ENCODE measurements at regions not wholly inside any gene's neighbourhood (a gene's known extent, or its start where the extent isn't known, plus 50 kb on each side); places are given as distances from the start of the nearest gene placed in this dataset.
"Not testable (repeated sequence)": the region's sequence is repeated elsewhere in the genome, so short reads cannot be mapped to it uniquely, and the experiment has no call there.

DNA sequence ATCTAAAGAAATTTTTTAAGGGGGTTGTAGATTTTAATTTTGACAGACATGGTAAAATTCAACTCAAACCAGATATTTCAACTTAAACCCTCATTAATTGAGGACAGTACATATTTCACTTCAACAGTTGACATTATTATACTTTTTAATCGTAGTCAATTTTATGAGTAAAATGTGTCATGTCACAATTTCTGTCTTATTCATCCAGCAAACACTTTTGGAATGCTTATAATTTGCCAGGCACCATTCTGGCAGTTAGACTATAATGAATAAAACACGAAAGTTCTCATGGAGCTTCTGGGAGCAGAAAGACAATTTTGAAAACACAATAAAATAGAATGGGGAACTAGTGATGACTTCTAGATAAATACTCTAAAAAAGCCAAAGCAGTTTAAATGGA is 1094.8 kb downstream of the SUCLG1 start:
- H3K4me1 ChIP-seq (ENCODE audit: control insufficient read depth, insufficient read depth, low read length), result no peaks in the 10 kb centered on the region
- no peaks in the 10 kb centered on the region for H3K27me3 ChIP-seq (ENCODE audit: control insufficient read depth, insufficient read depth, low read length)
- H3K4me3 ChIP-seq (ENCODE audit: low read depth, low read length), result no peak overlapping the region
- no peak overlapping the region for H3K9ac ChIP-seq (ENCODE audit: low read depth, low read length)
- no peaks in the 10 kb centered on the region for H3K36me3 ChIP-seq (ENCODE audit: control insufficient read depth, insufficient read depth, low read length)
- H3K9me3 ChIP-seq (ENCODE audit: control insufficient read depth, insufficient read depth, low read length), result no peaks in the 10 kb centered on the region

GRCh38 chr2:83363138-83363537 is 1095.9 kb downstream of the SUCLG1 start:
- H3K9me3 ChIP-seq (ENCODE audit: control insufficient read depth, insufficient read depth, low read length); H3K4me1 ChIP-seq (ENCODE audit: control insufficient read depth, insufficient read depth, low read length); H3K27me3 ChIP-seq (ENCODE audit: control insufficient read depth, insufficient read depth, low read length); H3K4me3 ChIP-seq (ENCODE audit: low read depth, low read length); H3K36me3 ChIP-seq (ENCODE audit: control insufficient read depth, insufficient read depth, low read length); H3K9ac ChIP-seq (ENCODE audit: low read depth, low read length): not testable (repeated sequence)

DNA sequence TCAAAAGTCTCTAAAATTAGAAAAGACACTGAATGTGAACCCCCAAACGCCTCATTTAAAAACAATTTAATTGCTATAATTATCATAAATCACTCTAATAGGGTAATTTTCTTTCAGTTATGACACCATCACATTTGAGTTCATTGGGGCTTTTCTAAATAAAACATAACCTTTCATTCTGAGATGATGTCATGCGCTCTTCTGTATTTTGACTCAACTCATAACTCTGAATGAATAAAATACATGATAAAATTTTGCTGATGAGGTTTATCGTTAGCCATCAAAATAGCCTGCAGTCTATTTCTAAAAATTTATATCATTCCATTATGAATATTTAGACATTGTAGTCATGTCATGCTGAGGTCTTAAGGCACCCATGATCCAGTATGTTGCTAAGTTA is 1099.7 kb downstream of the SUCLG1 start:
- Histone ChIP-seq H3K27me3 (ENCODE audit: control insufficient read depth, insufficient read depth, low read length) (no peaks in the 10 kb centered on the region), H3K4me3 (ENCODE audit: low read depth, low read length) (no peak overlapping the region), H3K4me1 (ENCODE audit: control insufficient read depth, insufficient read depth, low read length) (no peaks in the 10 kb centered on the region), H3K36me3 (ENCODE audit: control insufficient read depth, insufficient read depth, low read length) (no peaks in the 10 kb centered on the region), H3K9ac (ENCODE audit: low read depth, low read length) (no peak overlapping the region), H3K9me3 (ENCODE audit: control insufficient read depth, insufficient read depth, low read length) (no peaks in the 10 kb centered on the region)

- Histone ChIP-seq H3K36me3 (ENCODE audit: control insufficient read depth, insufficient read depth, low read length) (no peaks in the 10 kb centered on the region), H3K9me3 (ENCODE audit: control insufficient read depth, insufficient read depth, low read length) (no peaks in the 10 kb centered on the region), H3K27me3 (ENCODE audit: control insufficient read depth, insufficient read depth, low read length) (no peaks in the 10 kb centered on the region), H3K4me1 (ENCODE audit: control insufficient read depth, insufficient read depth, low read length) (no peaks in the 10 kb centered on the region), H3K4me3 (ENCODE audit: low read depth, low read length) (no peak overlapping the region), H3K9ac (ENCODE audit: low read depth, low read length) (no peak overlapping the region)
Measured at GRCh38 chr2:83342860-83343329, 1116.2 kb downstream of the SUCLG1 start.

- no peaks in the 10 kb centered on the region for H3K36me3 ChIP-seq (ENCODE audit: control insufficient read depth, insufficient read depth, low read length)
- no peaks in the 10 kb centered on the region for H3K9me3 ChIP-seq (ENCODE audit: control insufficient read depth, insufficient read depth, low read length)
- H3K4me1 ChIP-seq (ENCODE audit: control insufficient read depth, insufficient read depth, low read length), result no peaks in the 10 kb centered on the region
- H3K27me3 ChIP-seq (ENCODE audit: control insufficient read depth, insufficient read depth, low read length), result no peaks in the 10 kb centered on the region
- H3K9ac ChIP-seq (ENCODE audit: low read depth, low read length), result no peak overlapping the region
- H3K4me3 ChIP-seq (ENCODE audit: low read depth, low read length), result no peak overlapping the region
Measured at GRCh38 chr2:83340424-83340823, 1118.7 kb downstream of the SUCLG1 start.

DNA sequence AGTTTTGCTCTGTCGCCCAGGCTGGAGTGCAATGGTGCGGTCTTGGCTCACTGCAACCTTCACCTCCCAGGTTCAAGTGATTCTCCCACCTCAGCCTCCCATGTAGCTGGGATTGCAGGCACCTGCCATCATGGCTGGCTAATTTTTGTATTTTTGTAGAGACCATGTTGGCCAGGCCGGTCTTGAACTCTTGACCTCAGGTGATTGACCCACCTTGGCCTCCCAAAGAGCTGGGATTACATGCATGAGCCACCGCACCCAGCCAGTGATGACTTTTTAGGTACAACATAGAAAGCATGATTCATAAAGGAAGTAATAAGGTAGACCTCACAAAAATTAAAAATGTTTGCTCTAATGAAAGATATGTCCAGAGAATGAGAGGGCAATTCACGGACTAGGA is 1119.1 kb downstream of the SUCLG1 start:
- not testable (repeated sequence) for H3K4me1 ChIP-seq (ENCODE audit: control insufficient read depth, insufficient read depth, low read length); H3K36me3 ChIP-seq (ENCODE audit: control insufficient read depth, insufficient read depth, low read length); H3K9me3 ChIP-seq (ENCODE audit: control insufficient read depth, insufficient read depth, low read length); H3K9ac ChIP-seq (ENCODE audit: low read depth, low read length); H3K27me3 ChIP-seq (ENCODE audit: control insufficient read depth, insufficient read depth, low read length); H3K4me3 ChIP-seq (ENCODE audit: low read depth, low read length)

- H3K9me3 ChIP-seq (ENCODE audit: control insufficient read depth, insufficient read depth, low read length), result no peaks in the 10 kb centered on the region
- no peak overlapping the region for H3K4me3 ChIP-seq (ENCODE audit: low read depth, low read length)
- no peaks in the 10 kb centered on the region for H3K4me1 ChIP-seq (ENCODE audit: control insufficient read depth, insufficient read depth, low read length)
- H3K9ac ChIP-seq (ENCODE audit: low read depth, low read length), result no peak overlapping the region
- no peaks in the 10 kb centered on the region for H3K36me3 ChIP-seq (ENCODE audit: control insufficient read depth, insufficient read depth, low read length)
- H3K27me3 ChIP-seq (ENCODE audit: control insufficient read depth, insufficient read depth, low read length), result no peaks in the 10 kb centered on the region
Measured at GRCh38 chr2:83331810-83332209, 1127.3 kb downstream of the SUCLG1 start.

GRCh38 chr2:83323038-83323437 is 1136.0 kb downstream of the SUCLG1 start:
- no peaks in the 10 kb centered on the region for H3K27me3 ChIP-seq (ENCODE audit: control insufficient read depth, insufficient read depth, low read length)
- no peak overlapping the region for H3K9ac ChIP-seq (ENCODE audit: low read depth, low read length)
- no peak overlapping the region for H3K4me3 ChIP-seq (ENCODE audit: low read depth, low read length)
- H3K4me1 ChIP-seq (ENCODE audit: control insufficient read depth, insufficient read depth, low read length), result no peaks in the 10 kb centered on the region
- no peaks in the 10 kb centered on the region for H3K9me3 ChIP-seq (ENCODE audit: control insufficient read depth, insufficient read depth, low read length)
- H3K36me3 ChIP-seq (ENCODE audit: control insufficient read depth, insufficient read depth, low read length), result no peaks in the 10 kb centered on the region

DNA sequence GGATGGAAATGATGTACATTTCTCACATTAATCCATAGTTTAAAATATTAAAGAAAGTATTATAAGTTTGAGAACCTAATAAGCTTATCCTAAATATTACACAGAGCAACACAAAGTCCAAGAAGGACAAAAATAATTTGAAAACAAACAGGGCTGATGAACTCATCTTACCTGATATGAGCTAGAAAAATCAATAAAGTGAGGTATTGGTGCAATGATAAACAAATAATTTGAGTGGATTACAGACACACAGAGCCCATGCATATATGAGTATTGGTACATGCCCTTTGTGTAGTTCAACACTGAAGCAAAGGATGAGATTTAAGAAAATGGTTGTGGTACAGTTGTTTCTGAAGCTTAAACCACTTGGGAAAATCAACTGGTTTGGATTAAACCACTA is 1139.0 kb downstream of the SUCLG1 start:
- Histone ChIP-seq H3K4me1 (ENCODE audit: control insufficient read depth, insufficient read depth, low read length) (no peaks in the 10 kb centered on the region), H3K27me3 (ENCODE audit: control insufficient read depth, insufficient read depth, low read length) (no peaks in the 10 kb centered on the region), H3K9me3 (ENCODE audit: control insufficient read depth, insufficient read depth, low read length) (no peaks in the 10 kb centered on the region), H3K36me3 (ENCODE audit: control insufficient read depth, insufficient read depth, low read length) (no peaks in the 10 kb centered on the region), H3K4me3 (ENCODE audit: low read depth, low read length) (no peak overlapping the region), H3K9ac (ENCODE audit: low read depth, low read length) (no peak overlapping the region)

- H3K36me3 ChIP-seq (ENCODE audit: control insufficient read depth, insufficient read depth, low read length), result no peaks in the 10 kb centered on the region
- no peak overlapping the region for H3K9ac ChIP-seq (ENCODE audit: low read depth, low read length)
- no peaks in the 10 kb centered on the region for H3K9me3 ChIP-seq (ENCODE audit: control insufficient read depth, insufficient read depth, low read length)
Measured at GRCh38 chr2:83305758-83306378, 1153.2 kb downstream of the SUCLG1 start.

DNA sequence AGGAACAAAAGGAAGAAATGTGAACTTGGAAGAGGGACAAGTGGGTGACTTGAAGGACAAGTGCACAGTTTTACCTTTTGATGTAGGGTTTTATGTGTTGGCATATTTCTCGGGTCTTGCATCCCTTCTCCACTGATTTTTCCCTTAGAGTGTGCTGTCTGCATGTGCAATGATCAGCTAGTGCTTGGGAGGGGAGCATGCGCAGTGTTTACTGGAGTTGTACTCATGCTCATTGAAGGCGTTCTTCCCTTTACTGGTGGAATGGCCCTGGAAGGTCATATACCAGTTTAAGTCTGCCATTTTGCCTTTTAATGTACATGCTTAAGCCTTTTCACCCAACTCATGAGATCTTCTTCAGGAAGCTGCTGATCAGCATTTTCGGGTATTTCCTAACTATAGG is 1168.0 kb downstream of the SUCLG1 start:
- no peaks in the 10 kb centered on the region for H3K27me3 ChIP-seq (ENCODE audit: control insufficient read depth, insufficient read depth, low read length)
- no peak overlapping the region for H3K9ac ChIP-seq (ENCODE audit: low read depth, low read length)
- H3K4me3 ChIP-seq (ENCODE audit: low read depth, low read length), result no peak overlapping the region
- no peaks in the 10 kb centered on the region for H3K9me3 ChIP-seq (ENCODE audit: control insufficient read depth, insufficient read depth, low read length)
- no peaks in the 10 kb centered on the region for H3K4me1 ChIP-seq (ENCODE audit: control insufficient read depth, insufficient read depth, low read length)
- no peaks in the 10 kb centered on the region for H3K36me3 ChIP-seq (ENCODE audit: control insufficient read depth, insufficient read depth, low read length)

More at GRCh38 chr2:83305758-83306378, 1153.2 kb downstream of the SUCLG1 start:
- no peak overlapping the region for H3K4me3 ChIP-seq (ENCODE audit: low read depth, low read length)
- H3K27me3 ChIP-seq (ENCODE audit: control insufficient read depth, insufficient read depth, low read length), result no peaks in the 10 kb centered on the region
- no peaks in the 10 kb centered on the region for H3K4me1 ChIP-seq (ENCODE audit: control insufficient read depth, insufficient read depth, low read length)

- H3K27me3 ChIP-seq (ENCODE audit: control insufficient read depth, insufficient read depth, low read length), result no peaks in the 10 kb centered on the region
- no peaks in the 10 kb centered on the region for H3K36me3 ChIP-seq (ENCODE audit: control insufficient read depth, insufficient read depth, low read length)
- H3K9me3 ChIP-seq (ENCODE audit: control insufficient read depth, insufficient read depth, low read length), result peaks cover 3% of the 10 kb centered on the region
- no peak overlapping the region for H3K9ac ChIP-seq (ENCODE audit: low read depth, low read length)
- H3K4me3 ChIP-seq (ENCODE audit: low read depth, low read length), result no peak overlapping the region
- H3K4me1 ChIP-seq (ENCODE audit: control insufficient read depth, insufficient read depth, low read length), result peaks cover 12% of the 10 kb centered on the region
Measured at GRCh38 chr2:83282841-83283240, 1176.2 kb downstream of the SUCLG1 start.
